ENCODE measurements at regions not wholly inside any gene's neighbourhood (a gene's known extent, or its start where the extent isn't known, plus 50 kb on each side); places are given as distances from the start of the nearest gene placed in this dataset.

GRCh38 chr2:3981446-3981987 is 278.1 kb downstream of the DCDC2C start:
- no peak for TF ChIP-seq CTCF (IDR thresholded peaks at IDR 0.05; ENCODE audit: control insufficient read depth, insufficient read depth, low read depth, low read length, missing control alignments)
- DNase-seq (ENCODE audit: low read depth) = no peak
- H3K4me3 ChIP-seq (ENCODE audit: control insufficient read depth, low read depth, low read length) = no peak overlapping the region

- TF ChIP-seq CTCF (IDR thresholded peaks at IDR 0.05; ENCODE audit: control insufficient read depth, insufficient read depth, low read depth, low read length, missing control alignments) = no peak
- H3K4me3 ChIP-seq (ENCODE audit: control insufficient read depth, low read depth, low read length) = no peak overlapping the region
- DNase-seq (ENCODE audit: low read depth) = no peak
Observed at GRCh38 chr2:3982160-3982559, 278.8 kb downstream of the DCDC2C start.

- no peak for DNase-seq (ENCODE audit: low read depth)
- H3K4me3 ChIP-seq (ENCODE audit: control insufficient read depth, low read depth, low read length) = no peak overlapping the region
- no peak for TF ChIP-seq CTCF (IDR thresholded peaks at IDR 0.05; ENCODE audit: control insufficient read depth, insufficient read depth, low read depth, low read length, missing control alignments)
Observed at GRCh38 chr2:3986063-3986462, 282.7 kb downstream of the DCDC2C start.

GRCh38 chr2:3986530-3987258 is 283.3 kb downstream of the DCDC2C start:
- no peak overlapping the region for H3K4me3 ChIP-seq (ENCODE audit: control insufficient read depth, low read depth, low read length)
- TF ChIP-seq CTCF (IDR thresholded peaks at IDR 0.05; ENCODE audit: control insufficient read depth, insufficient read depth, low read depth, low read length, missing control alignments) = no peak
- DNase-seq (ENCODE audit: low read depth) = no peak

GRCh38 chr2:4002841-4003403 is 299.5 kb downstream of the DCDC2C start:
- no peak for TF ChIP-seq CTCF (IDR thresholded peaks at IDR 0.05; ENCODE audit: control insufficient read depth, insufficient read depth, low read depth, low read length, missing control alignments)

GRCh38 chr2:4012197-4012596 is 308.8 kb downstream of the DCDC2C start:
- no peak for DNase-seq (ENCODE audit: low read depth)
- H3K4me3 ChIP-seq (ENCODE audit: control insufficient read depth, low read depth, low read length) = no peak overlapping the region
- TF ChIP-seq CTCF (IDR thresholded peaks at IDR 0.05; ENCODE audit: control insufficient read depth, insufficient read depth, low read depth, low read length, missing control alignments) = no peak

More at GRCh38 chr2:4002841-4003403, 299.5 kb downstream of the DCDC2C start:
- no peak for DNase-seq (ENCODE audit: low read depth)
- H3K4me3 ChIP-seq (ENCODE audit: control insufficient read depth, low read depth, low read length) = no peak overlapping the region
